DND-41 (cell line): ENCODE measurements at regions not wholly inside any gene's neighbourhood (a gene's known extent, or its start where the extent isn't known, plus 50 kb on each side); places are given as distances from the start of the nearest gene placed in this dataset.

Experiments
- EZH2 ChIP-seq: IDR thresholded peaks from 3 replicates; pipeline ENCODE4 v1.6.1; 2012; ENCODE audit warnings: borderline replicate concordance, low read depth, mild to moderate bottlenecking, moderate library complexity, low read length, inconsistent platforms; ENCODE audit not compliant: severe bottlenecking
- TF ChIP-seq, protein P1 (sequence below): IDR thresholded peaks from 2 replicates; pipeline ENCODE4 v1.5.1; 2012; ENCODE audit warnings: borderline replicate concordance, low read length, moderate library complexity, mild to moderate bottlenecking; ENCODE audit not compliant: poor library complexity, severe bottlenecking; ENCODE audit errors: extremely low read depth

DNA sequence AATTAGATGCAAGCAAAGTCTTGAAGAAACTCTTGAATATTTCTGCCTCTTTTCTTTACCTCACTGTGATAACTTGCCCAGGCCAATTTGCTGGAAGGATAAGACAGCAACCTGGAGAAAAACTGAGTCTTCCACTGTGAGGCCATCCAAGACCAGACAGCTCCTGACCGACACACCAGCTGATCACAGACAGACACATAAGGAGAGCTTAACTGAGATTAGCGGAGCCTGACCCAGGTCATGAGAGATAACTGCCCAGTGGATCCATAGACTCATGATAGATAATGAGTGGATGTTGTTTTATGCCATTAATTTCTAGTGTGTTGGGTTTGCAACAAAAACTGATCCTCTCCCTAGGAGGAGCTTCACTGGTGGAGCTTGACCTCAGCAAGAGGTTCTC lies 64.4 kb upstream of the NOX3 start:
- no peak for TF ChIP-seq EZH2
- TF ChIP-seq, protein P1, sequence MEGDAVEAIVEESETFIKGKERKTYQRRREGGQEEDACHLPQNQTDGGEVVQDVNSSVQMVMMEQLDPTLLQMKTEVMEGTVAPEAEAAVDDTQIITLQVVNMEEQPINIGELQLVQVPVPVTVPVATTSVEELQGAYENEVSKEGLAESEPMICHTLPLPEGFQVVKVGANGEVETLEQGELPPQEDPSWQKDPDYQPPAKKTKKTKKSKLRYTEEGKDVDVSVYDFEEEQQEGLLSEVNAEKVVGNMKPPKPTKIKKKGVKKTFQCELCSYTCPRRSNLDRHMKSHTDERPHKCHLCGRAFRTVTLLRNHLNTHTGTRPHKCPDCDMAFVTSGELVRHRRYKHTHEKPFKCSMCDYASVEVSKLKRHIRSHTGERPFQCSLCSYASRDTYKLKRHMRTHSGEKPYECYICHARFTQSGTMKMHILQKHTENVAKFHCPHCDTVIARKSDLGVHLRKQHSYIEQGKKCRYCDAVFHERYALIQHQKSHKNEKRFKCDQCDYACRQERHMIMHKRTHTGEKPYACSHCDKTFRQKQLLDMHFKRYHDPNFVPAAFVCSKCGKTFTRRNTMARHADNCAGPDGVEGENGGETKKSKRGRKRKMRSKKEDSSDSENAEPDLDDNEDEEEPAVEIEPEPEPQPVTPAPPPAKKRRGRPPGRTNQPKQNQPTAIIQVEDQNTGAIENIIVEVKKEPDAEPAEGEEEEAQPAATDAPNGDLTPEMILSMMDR: no peak
